Epidermal melanocyte (primary cell): ENCODE measurements at regions not wholly inside any gene's neighbourhood (a gene's known extent, or its start where the extent isn't known, plus 50 kb on each side); places are given as distances from the start of the nearest gene placed in this dataset.
"Not testable (repeated sequence)": the region's sequence is repeated elsewhere in the genome, so short reads cannot be mapped to it uniquely, and the experiment has no call there.

Experiments
- DNase-seq: peaks from one replicate; pipeline ENCODE4 v3.0.0; 2011; ENCODE audit warnings: low spot score; ENCODE audit not compliant: insufficient read length

GRCh38 chr4:137748616-137749015, 216.3 kb upstream of the PCDH18 start:
- DNase-seq: no peak

GRCh38 chr4:137740141-137740540, 207.8 kb upstream of the PCDH18 start:
- no peak for DNase-seq

GRCh38 chr4:137739391-137739790, 207.1 kb upstream of the PCDH18 start:
- DNase-seq: no peak

GRCh38 chr4:137738375-137738990, 206.2 kb upstream of the PCDH18 start:
- no peak for DNase-seq

- DNase-seq: no peak
These were observed 203.3 kb upstream of the PCDH18 start for GRCh38 chr4:137735561-137736104.

- DNase-seq: not testable (repeated sequence)
These were observed 201.2 kb upstream of the PCDH18 start for GRCh38 chr4:137733174-137734141.

GRCh38 chr4:137722910-137723309, 190.6 kb upstream of the PCDH18 start:
- no peak for DNase-seq

- no peak for DNase-seq
These were observed 179.2 kb upstream of the PCDH18 start for GRCh38 chr4:137711502-137711901.

- no peak for DNase-seq
These were observed 175.3 kb upstream of the PCDH18 start for GRCh38 chr4:137707626-137708025.

GRCh38 chr4:137707102-137707620, 174.9 kb upstream of the PCDH18 start:
- DNase-seq: no peak

- DNase-seq: peak; percentile 18
These were observed 173.0 kb upstream of the PCDH18 start for GRCh38 chr4:137705171-137705783.

GRCh38 chr4:137703195-137703594, 170.9 kb upstream of the PCDH18 start:
- DNase-seq: no peak

- no peak for DNase-seq
These were observed 170.2 kb upstream of the PCDH18 start for GRCh38 chr4:137702512-137702911.

GRCh38 chr4:137701401-137701800, 169.1 kb upstream of the PCDH18 start:
- DNase-seq: no peak

- DNase-seq: no peak
These were observed 168.5 kb upstream of the PCDH18 start for GRCh38 chr4:137700751-137701150.

GRCh38 chr4:137700072-137700471, 167.8 kb upstream of the PCDH18 start:
- DNase-seq: no peak

- DNase-seq: no peak
These were observed 161.8 kb upstream of the PCDH18 start for GRCh38 chr4:137694138-137694537.

- no peak for DNase-seq
These were observed 161.3 kb upstream of the PCDH18 start for GRCh38 chr4:137693641-137694040.

GRCh38 chr4:137692205-137692604, 159.9 kb upstream of the PCDH18 start:
- DNase-seq: no peak

GRCh38 chr4:137688651-137689050, 156.4 kb upstream of the PCDH18 start:
- no peak for DNase-seq

- DNase-seq: no peak
These were observed 153.1 kb upstream of the PCDH18 start for GRCh38 chr4:137685357-137685756.

- no peak for DNase-seq
These were observed 148.8 kb upstream of the PCDH18 start for GRCh38 chr4:137681081-137681480.
